IMR-90 (cell line): ENCODE measurements at regions not wholly inside any gene's neighbourhood (a gene's known extent, or its start where the extent isn't known, plus 50 kb on each side); places are given as distances from the start of the nearest gene placed in this dataset.

Experiments
- ATAC-seq: fragments of 200-7000 bp; cut with Tn5 transposase; 2 replicates; pipeline ENCODE4 v1.9.1; 2020; ENCODE audit warnings: low read depth, mild to moderate bottlenecking, moderate library complexity
- BruUV-seq: library from RNA; stranded (reverse); fragments of 400-500 nt; replicated peaks from 2 replicates; lab custom pipeline; 2021; lab: Mats Ljungman, UMichigan
- CTCF ChIA-PET: fragments of 300-600 bp; formaldehyde crosslinking; extraction: SDS; loops from one replicate; lab custom pipeline; 2021; ENCODE audit warnings: antibody characterized with exemption; lab: Yijun Ruan, JAX
- POLR2A ChIA-PET: fragments of 300-600 bp; sonication (Branson Sonifier 250); formaldehyde crosslinking; loops from one replicate; lab custom pipeline; 2022; ENCODE audit warnings: antibody characterized with exemption; ENCODE audit not compliant: unreplicated experiment; lab: Charles Lee
- DNase-seq: peaks from one replicate; pipeline ENCODE4 v3.0.0; 2013
- H2AFZ ChIP-seq: replicated peaks from 2 replicates; pipeline ENCODE3; 2013; ENCODE audit warnings: low read length, mild to moderate bottlenecking; ENCODE audit not compliant: poor library complexity
- H2AK5ac ChIP-seq: 2 replicates; pipeline ENCODE4 v1.6.1; 2013; ENCODE audit warnings: low read depth, low read length, inconsistent platforms
- H2AK9ac ChIP-seq: replicated peaks from 2 replicates; pipeline ENCODE3; 2013; ENCODE audit warnings: mild to moderate bottlenecking, low read depth, low read length, moderate library complexity; ENCODE audit not compliant: poor library complexity
- H2BK120ac ChIP-seq: 2 replicates; pipeline ENCODE4 v1.6.1; 2013; ENCODE audit warnings: low read depth, low read length, inconsistent platforms
- H2BK15ac ChIP-seq: 3 replicates; pipeline ENCODE4 v1.6.1; 2013; ENCODE audit warnings: low read depth, low read length, inconsistent platforms
- H2BK20ac ChIP-seq: 2 replicates; pipeline ENCODE4 v1.6.1; 2013; ENCODE audit warnings: low read depth, mild to moderate bottlenecking, inconsistent platforms, low read length, moderate library complexity
- H2BK5ac ChIP-seq: 2 replicates; pipeline ENCODE4 v1.6.1; 2013; ENCODE audit warnings: mild to moderate bottlenecking, low read depth, low read length, inconsistent platforms; ENCODE audit not compliant: poor library complexity, severe bottlenecking
- H3K14ac ChIP-seq: replicated peaks from 2 replicates; pipeline ENCODE4 v1.6.1; 2013; ENCODE audit warnings: low read depth, low read length, inconsistent platforms
- H3K18ac ChIP-seq: 2 replicates; pipeline ENCODE4 v1.6.1; 2013; ENCODE audit warnings: low read depth, low read length, control low read depth
- H3K23ac ChIP-seq: 2 replicates; pipeline ENCODE4 v1.6.1; 2013; ENCODE audit warnings: low read depth, low read length, inconsistent platforms
- H3K27ac ChIP-seq: 2 replicates; pipeline ENCODE4 v1.5.1; 2013; ENCODE audit warnings: mild to moderate bottlenecking, control low read depth, low read length; ENCODE audit not compliant: insufficient read depth
- H3K27me3 ChIP-seq: 2 replicates; pipeline ENCODE4 v1.6.1; 2013; ENCODE audit warnings: low read length; ENCODE audit not compliant: control insufficient read depth, insufficient read depth
- H3K36me3 ChIP-seq: 2 replicates; pipeline ENCODE4 v1.6.1; 2013; ENCODE audit warnings: low read length, mixed read lengths; ENCODE audit not compliant: control insufficient read depth, insufficient read depth
- H3K4ac ChIP-seq: 2 replicates; pipeline ENCODE4 v1.6.1; 2013; ENCODE audit warnings: low read depth, low read length, inconsistent platforms
- H3K4me1 ChIP-seq: 2 replicates; pipeline ENCODE4 v1.6.1; 2013; ENCODE audit warnings: low read length, mixed read lengths; ENCODE audit not compliant: control insufficient read depth, insufficient read depth
- H3K4me2 ChIP-seq: 2 replicates; pipeline ENCODE4 v1.6.1; 2013; ENCODE audit warnings: low read depth, mild to moderate bottlenecking, control low read depth, low read length, moderate library complexity
- H3K4me3 ChIP-seq: 2 replicates; pipeline ENCODE4 v1.5.1; 2013; ENCODE audit warnings: low read depth, mild to moderate bottlenecking, control low read depth, low read length, moderate library complexity; ENCODE audit not compliant: insufficient read depth
- H3K56ac ChIP-seq: 2 replicates; pipeline ENCODE4 v1.6.1; 2013; ENCODE audit warnings: low read length, inconsistent platforms; ENCODE audit not compliant: insufficient read depth; ENCODE audit errors: extremely low read depth
- H3K79me1 ChIP-seq, 2 experiments: 2 replicates each; pipeline ENCODE4 v1.6.1; 2013; ENCODE audit warnings: low read length in 2 of 2, inconsistent platforms in 1 of 2, low read depth in 1 of 2
- H3K9ac ChIP-seq: 2 replicates; pipeline ENCODE4 v1.6.1; 2013; ENCODE audit warnings: low read depth, low read length, control low read depth
- H3K9me1 ChIP-seq: 2 replicates; pipeline ENCODE4 v1.6.1; 2013; ENCODE audit warnings: low read length, inconsistent platforms; ENCODE audit not compliant: insufficient read depth
- H3K9me3 ChIP-seq: 2 replicates; pipeline ENCODE4 v1.6.1; 2013; ENCODE audit warnings: low read length; ENCODE audit not compliant: control insufficient read depth, insufficient read depth
- H4K20me1 ChIP-seq: 2 replicates; pipeline ENCODE4 v1.6.1; 2013; ENCODE audit warnings: low read length, inconsistent platforms; ENCODE audit not compliant: insufficient read depth
- H4K5ac ChIP-seq: 2 replicates; pipeline ENCODE4 v1.6.1; 2013; ENCODE audit warnings: mild to moderate bottlenecking, low read depth, low read length, control low read depth
- H4K8ac ChIP-seq, 2 experiments: 2 replicates each; pipeline ENCODE4 v1.6.1; 2013; ENCODE audit warnings: low read depth in 2 of 2, low read length in 2 of 2, control low read depth in 1 of 2, inconsistent platforms in 1 of 2
- H4K91ac ChIP-seq: 2 replicates; pipeline ENCODE4 v1.6.1; 2013; ENCODE audit warnings: low read depth, low read length, inconsistent platforms; ENCODE audit not compliant: insufficient read depth
- CEBPB ChIP-seq: IDR thresholded peaks from 2 replicates; pipeline ENCODE4 v1.6.1; 2012; ENCODE audit warnings: low read depth, low read length, improper control_type of control experiment
- MAFK ChIP-seq: IDR thresholded peaks from 2 replicates; pipeline ENCODE4 v1.6.1; 2012; ENCODE audit warnings: low read depth, low read length, improper control_type of control experiment
- MAZ ChIP-seq: IDR thresholded peaks from 2 replicates; pipeline ENCODE4 v1.6.1; 2012; ENCODE audit warnings: low read depth, mild to moderate bottlenecking, low read length, improper control_type of control experiment, moderate library complexity, borderline replicate concordance
- NFE2L2 ChIP-seq: fragments of 150-350 bp; IDR thresholded peaks from 2 replicates; pipeline ENCODE4 v1.6.1; 2016; ENCODE audit warnings: low read depth, mild to moderate bottlenecking, low read length
- POLR2A ChIP-seq: IDR thresholded peaks from 2 replicates; pipeline ENCODE4 v1.6.1; 2012; ENCODE audit warnings: mild to moderate bottlenecking, low read depth, low read length
- RAD21 ChIP-seq: IDR thresholded peaks from 2 replicates; pipeline ENCODE4 v1.6.1; 2012; ENCODE audit warnings: low read length, improper control_type of control experiment
- RCOR1 ChIP-seq: IDR thresholded peaks from 2 replicates; pipeline ENCODE4 v1.6.1; 2012; ENCODE audit warnings: mild to moderate bottlenecking, low read length, improper control_type of control experiment; ENCODE audit not compliant: insufficient replicate concordance
- USF2 ChIP-seq: fragments of 150-350 bp; IDR thresholded peaks from 2 replicates; pipeline ENCODE4 v1.6.1; 2017; ENCODE audit warnings: mild to moderate bottlenecking, antibody characterized with exemption, low read length, low read depth
- WGBS, 2 experiments: methylation state at CpG; one replicate each; pipeline versions ENCODE4 v1.1.5 to v1.1.7; 2013; ENCODE audit warnings: missing lambda C conversion rate in 2 of 2; ENCODE audit not compliant: insufficient read length in 1 of 2; ENCODE audit errors: extremely low coverage in 2 of 2; 5-methylcytosine and 5-hydroxymethylcytosine counted together
- dilution Hi-C: fragments of 300-500 bp; cut with HindIII; formaldehyde crosslinking; loops from one replicate; pipeline ENCODE4 v1.14.3; 2018; ENCODE audit warnings: low sequenced_read_pairs; ENCODE audit not compliant: unreplicated experiment
- in situ Hi-C: fragments of 300-500 bp; cut with MboI; formaldehyde crosslinking; loops from 3 replicates; pipeline ENCODE4 v1.14.3; 2019; ENCODE audit warnings: low sequenced_read_pairs, inconsistent platforms, mixed read lengths
- intact Hi-C: fragments of 100-400 bp; cut with micrococcal nuclease; formaldehyde crosslinking; loops from 2 replicates; pipeline ENCODE4 v1.10.0; 2022

- POLR2A ChIA-PET = no interaction called here
- dilution Hi-C loops = no loop called here
- no peak overlapping the region for H4K5ac ChIP-seq
- ATAC-seq = no peak
- no peak overlapping the region for H2BK120ac ChIP-seq
- H3K9ac ChIP-seq = no peak overlapping the region
- no peak overlapping the region for H2AK9ac ChIP-seq
- H4K20me1 ChIP-seq = no peaks in the 10 kb centered on the region
- H3K9me1 ChIP-seq = no peaks in the 10 kb centered on the region
- no peak overlapping the region for H3K4me3 ChIP-seq
- intact Hi-C loops = no loop called here
- no CpG with 5 or more reads among the region's 3 CpGs for WGBS, 2 experiments
- TF ChIP-seq NFE2L2 (no peak), MAZ (no peak), RCOR1 (no peak), POLR2A (no peak), CEBPB (no peak), MAFK (no peak), RAD21 (no peak), USF2 (no peak)
- no peak overlapping the region for H4K8ac ChIP-seq
- no peaks in the 10 kb centered on the region for H3K36me3 ChIP-seq
- no peak overlapping the region for H2BK15ac ChIP-seq
- in situ Hi-C loops = no loop called here
- no peak for DNase-seq
- H2AFZ ChIP-seq = no peak overlapping the region
- CTCF ChIA-PET = no interaction called here
- H3K56ac ChIP-seq = no peak overlapping the region
- H2BK5ac ChIP-seq = no peak overlapping the region
- no TSS peak for BruUV-seq
- no peak overlapping the region for H3K18ac ChIP-seq
- no peaks in the 10 kb centered on the region for H3K79me1 ChIP-seq
- H3K4me2 ChIP-seq = no peak overlapping the region
- H4K91ac ChIP-seq = no peak overlapping the region
- H3K27me3 ChIP-seq = no peaks in the 10 kb centered on the region
- no peak overlapping the region for H2AK5ac ChIP-seq
- H3K4ac ChIP-seq = no peak overlapping the region
- no peaks in the 10 kb centered on the region for H3K4me1 ChIP-seq
- 0 out of 2 replicates have a peak, but pooled peaks cover 2% of the 10 kb centered on the region for H3K9me3 ChIP-seq
- H3K27ac ChIP-seq = no peak overlapping the region
- H3K23ac ChIP-seq = no peak overlapping the region
- H2BK20ac ChIP-seq = no peak overlapping the region
- no peak overlapping the region for H3K14ac ChIP-seq
These were observed 557.2 kb upstream of the STXBP6 start for GRCh38 chr14:25607192-25607591.
